ENCODE measurements at regions not wholly inside any gene's neighbourhood (a gene's known extent, or its start where the extent isn't known, plus 50 kb on each side); places are given as distances from the start of the nearest gene placed in this dataset.

GRCh38 chr7:109282726-109283125 is 713.1 kb downstream of the DNAJB9 start:
- no peak for DNase-seq (ENCODE audit: low read depth, low spot score)

- no peak for DNase-seq (ENCODE audit: low read depth, low spot score)
Observed at GRCh38 chr7:109284943-109285342, 715.3 kb downstream of the DNAJB9 start.

- DNase-seq (ENCODE audit: low read depth, low spot score), result no peak
Observed at GRCh38 chr7:109295158-109295557, 725.5 kb downstream of the DNAJB9 start.

GRCh38 chr7:109308816-109309215 is 739.1 kb downstream of the DNAJB9 start:
- no peak for DNase-seq (ENCODE audit: low read depth, low spot score)

- DNase-seq (ENCODE audit: low read depth, low spot score), result no peak
Observed at GRCh38 chr7:109309790-109310189, 740.1 kb downstream of the DNAJB9 start.

- DNase-seq (ENCODE audit: low read depth, low spot score), result no peak
Observed at GRCh38 chr7:109318136-109318535, 748.5 kb downstream of the DNAJB9 start.

GRCh38 chr7:109322833-109323232 is 753.2 kb downstream of the DNAJB9 start:
- no peak for DNase-seq (ENCODE audit: low read depth, low spot score)

- DNase-seq (ENCODE audit: low read depth, low spot score), result no peak
Observed at GRCh38 chr7:109331423-109331822, 761.7 kb downstream of the DNAJB9 start.

- DNase-seq (ENCODE audit: low read depth, low spot score), result no peak
Observed at GRCh38 chr7:109335951-109336350, 766.3 kb downstream of the DNAJB9 start.

GRCh38 chr7:109336531-109336930 is 766.9 kb downstream of the DNAJB9 start:
- no peak for DNase-seq (ENCODE audit: low read depth, low spot score)

GRCh38 chr7:109343678-109344077 is 774.0 kb downstream of the DNAJB9 start:
- DNase-seq (ENCODE audit: low read depth, low spot score), result no peak

- no peak for DNase-seq (ENCODE audit: low read depth, low spot score)
Observed at GRCh38 chr7:109351493-109351892, 781.8 kb downstream of the DNAJB9 start.

GRCh38 chr7:109354000-109354399 is 784.3 kb downstream of the DNAJB9 start:
- no peak for DNase-seq (ENCODE audit: low read depth, low spot score)

GRCh38 chr7:109354552-109354951 is 784.9 kb downstream of the DNAJB9 start:
- no peak for DNase-seq (ENCODE audit: low read depth, low spot score)

- DNase-seq (ENCODE audit: low read depth, low spot score), result no peak
Observed at GRCh38 chr7:109375823-109376222, 806.1 kb downstream of the DNAJB9 start.

GRCh38 chr7:109376576-109376975 is 806.9 kb downstream of the DNAJB9 start:
- no peak for DNase-seq (ENCODE audit: low read depth, low spot score)

GRCh38 chr7:109377076-109377884 is 807.6 kb downstream of the DNAJB9 start:
- DNase-seq (ENCODE audit: low read depth, low spot score), result no peak

- DNase-seq (ENCODE audit: low read depth, low spot score), result no peak
Observed at GRCh38 chr7:109386959-109387358, 817.3 kb downstream of the DNAJB9 start.

GRCh38 chr7:109387530-109387929 is 817.9 kb downstream of the DNAJB9 start:
- no peak for DNase-seq (ENCODE audit: low read depth, low spot score)

- DNase-seq (ENCODE audit: low read depth, low spot score), result no peak
Observed at GRCh38 chr7:109391240-109391639, 821.6 kb downstream of the DNAJB9 start.

- DNase-seq (ENCODE audit: low read depth, low spot score), result no peak
Observed at GRCh38 chr7:109402107-109402506, 832.4 kb downstream of the DNAJB9 start.

GRCh38 chr7:109407756-109408155 is 838.1 kb downstream of the DNAJB9 start:
- no peak for DNase-seq (ENCODE audit: low read depth, low spot score)

- DNase-seq (ENCODE audit: low read depth, low spot score), result no peak
Observed at GRCh38 chr7:109437957-109438356, 868.3 kb downstream of the DNAJB9 start.

GRCh38 chr7:109449760-109450159 is 880.1 kb downstream of the DNAJB9 start:
- DNase-seq (ENCODE audit: low read depth, low spot score), result no peak

Measured in smooth muscle cell of the brain vasculature (primary cell).